Subcutaneous abdominal adipose tissue (tissue), 5 donors: ENCODE measurements at regions not wholly inside any gene's neighbourhood (a gene's known extent, or its start where the extent isn't known, plus 50 kb on each side); places are given as distances from the start of the nearest gene placed in this dataset.

ENCODE experiments used
- H3K27ac ChIP-seq: one replicate; pipeline ENCODE4 v1.7.0; 2013; ENCODE audit warnings: low read depth, mild to moderate bottlenecking, inconsistent platforms, low read length, moderate library complexity
- H3K27me3 ChIP-seq, 5 donors: one replicate each; pipeline ENCODE4 v1.7.0; 2013; ENCODE audit warnings: low read length in 5 of 5, inconsistent platforms in 1 of 5; ENCODE audit not compliant: control insufficient read depth in 5 of 5, insufficient read depth in 4 of 5
- H3K36me3 ChIP-seq, 5 donors: one replicate each; pipeline ENCODE4 v1.7.0; 2013; ENCODE audit warnings: low read length in 5 of 5; ENCODE audit not compliant: control insufficient read depth in 5 of 5, insufficient read depth in 5 of 5
- H3K4me1 ChIP-seq, 5 donors: one replicate each; pipeline ENCODE4 v1.7.0; 2013; ENCODE audit warnings: low read length in 5 of 5, mild to moderate bottlenecking in 3 of 5, moderate library complexity in 1 of 5; ENCODE audit not compliant: control insufficient read depth in 5 of 5, insufficient read depth in 5 of 5
- H3K4me3 ChIP-seq, 5 donors: one replicate each; pipeline ENCODE4 v1.7.0; 2013; ENCODE audit warnings: low read length in 5 of 5, low read depth in 1 of 5
- H3K9ac ChIP-seq, 5 donors: one replicate each; pipeline ENCODE4 v1.7.0; 2013; ENCODE audit warnings: low read length in 5 of 5, mild to moderate bottlenecking in 4 of 5, moderate library complexity in 3 of 5
- H3K9me3 ChIP-seq, 5 donors: one replicate each; pipeline ENCODE4 v1.7.0; 2013; ENCODE audit warnings: low read length in 5 of 5; ENCODE audit not compliant: control insufficient read depth in 5 of 5
- donor health status: healthy.
- donor health status: healthy.
- donor health status: healthy.
- donor health status: healthy.
- donor health status: healthy.

GRCh38 chr3:79869461-79870312 is 101.9 kb upstream of the ROBO1 start:
- no peak overlapping the region for H3K9ac ChIP-seq
- H3K4me1 ChIP-seq = no peaks in the 10 kb centered on the region
- H3K27me3 ChIP-seq = no peaks in the 10 kb centered on the region
- H3K36me3 ChIP-seq = no peaks in the 10 kb centered on the region
- no peaks in the 10 kb centered on the region for H3K9me3 ChIP-seq
- no peak overlapping the region for H3K4me3 ChIP-seq
- H3K27ac ChIP-seq = no peak overlapping the region

- H3K4me3 ChIP-seq = no peak overlapping the region
- H3K4me1 ChIP-seq = no peaks in the 10 kb centered on the region
- H3K9me3 ChIP-seq = no peaks in the 10 kb centered on the region
- no peak overlapping the region for H3K9ac ChIP-seq
- no peak overlapping the region for H3K27ac ChIP-seq
- H3K27me3 ChIP-seq = no peaks in the 10 kb centered on the region
- no peaks in the 10 kb centered on the region for H3K36me3 ChIP-seq
Measured at GRCh38 chr3:79866162-79866561, 98.4 kb upstream of the ROBO1 start.

- Histone ChIP-seq H3K36me3 (no peaks in the 10 kb centered on the region), H3K4me3 (no peak overlapping the region), H3K4me1 (no peaks in the 10 kb centered on the region), H3K9ac (no peak overlapping the region), H3K27ac (no peak overlapping the region), H3K27me3 (no peaks in the 10 kb centered on the region), H3K9me3 (no peaks in the 10 kb centered on the region)
Measured at GRCh38 chr3:79864077-79864476, 96.3 kb upstream of the ROBO1 start.

GRCh38 chr3:79848876-79849275 is 81.1 kb upstream of the ROBO1 start:
- no peaks in the 10 kb centered on the region for H3K36me3 ChIP-seq
- H3K9me3 ChIP-seq = no peaks in the 10 kb centered on the region
- H3K4me1 ChIP-seq = peaks cover 0 to 8% (median 0%) of the 10 kb centered on the region in 5 donors
- no peak overlapping the region for H3K27ac ChIP-seq
- H3K9ac ChIP-seq = no peak overlapping the region
- no peaks in the 10 kb centered on the region for H3K27me3 ChIP-seq
- H3K4me3 ChIP-seq = no peak overlapping the region

GRCh38 chr3:79847928-79848327 is 80.1 kb upstream of the ROBO1 start:
- no peaks in the 10 kb centered on the region for H3K27me3 ChIP-seq
- no peaks in the 10 kb centered on the region for H3K9me3 ChIP-seq
- no peak overlapping the region for H3K27ac ChIP-seq
- H3K4me1 ChIP-seq = peaks cover 0 to 8% (median 0%) of the 10 kb centered on the region in 5 donors
- no peaks in the 10 kb centered on the region for H3K36me3 ChIP-seq
- no peak overlapping the region for H3K4me3 ChIP-seq
- no peak overlapping the region for H3K9ac ChIP-seq

DNA sequence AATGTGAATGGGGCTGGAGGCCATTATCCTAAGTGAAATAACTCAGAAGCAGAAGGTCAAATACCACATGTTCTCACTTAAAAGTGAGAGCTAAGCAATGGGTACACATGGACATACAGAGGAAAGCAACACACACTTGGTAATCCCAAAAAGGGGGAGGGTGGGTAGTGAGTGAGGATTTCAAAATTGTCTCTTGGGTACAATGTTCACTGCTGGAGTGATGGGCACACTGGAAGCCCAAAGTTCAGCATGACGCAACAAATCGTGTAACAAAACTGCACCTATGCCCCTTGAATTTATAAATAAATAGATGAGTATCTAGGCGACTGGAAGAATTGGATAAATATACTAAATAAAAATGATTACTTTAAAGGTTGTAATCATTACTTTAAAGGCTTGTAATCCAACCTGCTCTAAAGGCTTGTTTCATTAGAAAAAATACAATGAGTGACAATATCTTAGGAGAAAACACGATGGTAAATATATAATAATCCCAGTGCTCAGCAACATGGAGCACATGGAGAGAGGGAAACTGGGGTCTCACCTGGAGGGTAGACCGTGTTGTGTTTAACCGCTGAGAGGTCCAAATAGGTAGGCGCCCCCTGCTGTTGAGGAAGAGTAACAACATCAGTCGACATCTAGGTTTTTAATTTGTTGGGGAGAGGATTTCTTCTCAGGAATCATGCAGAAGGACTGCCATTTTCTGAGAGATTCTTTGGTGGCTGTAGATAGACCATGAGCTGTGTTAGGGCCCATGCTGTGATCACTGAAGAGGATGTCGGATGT is 78.5 kb upstream of the ROBO1 start:
- H3K27ac ChIP-seq = no peak overlapping the region

GRCh38 chr3:79845546-79845945 is 77.7 kb upstream of the ROBO1 start:
- Histone ChIP-seq H3K4me3 (no peak overlapping the region), H3K27ac (no peak overlapping the region), H3K9me3 (no peaks in the 10 kb centered on the region), H3K4me1 (peaks cover 0 to 8% (median 0%) of the 10 kb centered on the region in 5 donors), H3K36me3 (no peaks in the 10 kb centered on the region), H3K27me3 (no peaks in the 10 kb centered on the region), H3K9ac (no peak overlapping the region)

More for the DNA sequence above, 78.5 kb upstream of the ROBO1 start:
- Histone ChIP-seq H3K36me3 (no peaks in the 10 kb centered on the region), H3K27me3 (no peaks in the 10 kb centered on the region), H3K4me3 (no peak overlapping the region), H3K4me1 (peaks cover 0 to 8% (median 0%) of the 10 kb centered on the region in 5 donors), H3K9me3 (no peaks in the 10 kb centered on the region), H3K9ac (no peak overlapping the region)

- H3K36me3 ChIP-seq = no peaks in the 10 kb centered on the region
- H3K4me1 ChIP-seq = peaks cover 0 to 8% (median 0%) of the 10 kb centered on the region in 5 donors
- no peaks in the 10 kb centered on the region for H3K9me3 ChIP-seq
- no peak overlapping the region for H3K27ac ChIP-seq
- H3K4me3 ChIP-seq = no peak overlapping the region
- H3K27me3 ChIP-seq = no peaks in the 10 kb centered on the region
- no peak overlapping the region for H3K9ac ChIP-seq
Measured at GRCh38 chr3:79844176-79844575, 76.4 kb upstream of the ROBO1 start.

DNA sequence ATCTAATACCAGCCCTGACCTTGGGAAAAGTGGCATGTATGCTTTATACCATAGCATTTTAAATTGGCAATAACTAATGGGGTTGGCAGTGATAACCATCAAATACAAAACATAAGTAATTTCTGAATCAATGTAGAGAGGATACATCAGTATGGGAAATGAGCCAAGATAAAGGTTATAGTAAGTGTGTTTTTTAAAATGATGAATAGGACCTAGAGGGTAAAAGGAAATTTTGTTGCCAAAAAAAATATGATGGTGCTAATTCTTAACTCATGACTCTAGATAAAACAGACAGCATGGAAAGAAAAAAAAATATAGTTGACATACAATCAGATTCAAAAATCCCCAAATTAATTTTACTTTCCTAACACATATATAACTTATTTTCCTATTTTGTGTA is 75.4 kb upstream of the ROBO1 start:
- Histone ChIP-seq H3K36me3 (no peaks in the 10 kb centered on the region), H3K4me3 (no peak overlapping the region)

GRCh38 chr3:79835701-79836100 is 67.9 kb upstream of the ROBO1 start:
- no peak overlapping the region for H3K27ac ChIP-seq
- no peak overlapping the region for H3K4me3 ChIP-seq
- H3K27me3 ChIP-seq = no peaks in the 10 kb centered on the region
- no peak overlapping the region for H3K9ac ChIP-seq
- peaks cover 0 to 5% (median 0%) of the 10 kb centered on the region in 5 donors for H3K9me3 ChIP-seq
- H3K36me3 ChIP-seq = no peaks in the 10 kb centered on the region
- H3K4me1 ChIP-seq = no peaks in the 10 kb centered on the region

More for the DNA sequence above, 75.4 kb upstream of the ROBO1 start:
- Histone ChIP-seq H3K27ac (no peak overlapping the region), H3K4me1 (peaks cover 0 to 8% (median 0%) of the 10 kb centered on the region in 5 donors), H3K27me3 (no peaks in the 10 kb centered on the region), H3K9ac (no peak overlapping the region), H3K9me3 (no peaks in the 10 kb centered on the region)
